ENCODE measurements at regions not wholly inside any gene's neighbourhood (a gene's known extent, or its start where the extent isn't known, plus 50 kb on each side); places are given as distances from the start of the nearest gene placed in this dataset.

DNA sequence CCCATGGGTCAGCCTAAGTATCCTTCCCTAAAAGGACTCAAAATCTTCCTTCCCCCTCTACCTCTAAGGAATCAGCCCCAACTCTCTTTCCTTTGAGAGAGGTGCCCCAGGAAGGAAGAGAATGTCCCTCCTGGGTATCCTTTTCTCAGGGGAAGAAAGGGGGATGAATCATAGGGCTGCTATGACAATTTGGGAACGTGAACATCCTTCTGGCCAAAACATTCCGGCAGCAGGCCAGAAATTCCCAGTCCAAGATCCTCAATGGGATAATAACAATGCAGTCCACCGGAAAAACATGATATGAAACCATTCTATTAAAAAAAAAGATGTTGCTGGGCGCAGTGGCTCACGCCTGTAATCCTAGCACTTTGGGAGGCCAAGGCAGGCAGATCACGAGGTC lies 50.8 kb upstream of the CACNA2D3 start:
- no peak for DNase-seq (ENCODE audit: low read depth, low spot score)
- Histone ChIP-seq H3K4me3 (ENCODE audit: low read depth in 2 of 2, low read length in 2 of 2) (no peak overlapping the region), H3K27me3 (ENCODE audit: control insufficient read depth, insufficient read depth, low read length) (no peaks in the 10 kb centered on the region), H3K9me3 (ENCODE audit: control insufficient read depth, insufficient read depth, low read depth, low read length) (no peaks in the 10 kb centered on the region), H3K4me1 (ENCODE audit: control insufficient read depth, insufficient read depth, low read length) (no peaks in the 10 kb centered on the region), H3K36me3 (ENCODE audit: control insufficient read depth, insufficient read depth, low read length) (no peaks in the 10 kb centered on the region), H3K27ac (ENCODE audit: low read length) (no peak overlapping the region)
- no TSS peak for BruUV-seq (replicated peaks)
- TF ChIP-seq SIN3A (IDR thresholded peaks at IDR 0.05; ENCODE audit: borderline replicate concordance, insufficient read depth, low read depth, low read length) (no peak), POLR2AphosphoS5 (IDR thresholded peaks at IDR 0.05; ENCODE audit: low read depth, low read length) (no peak), TCF7L2 (IDR thresholded peaks at IDR 0.05; ENCODE audit: low read depth, low read length) (no peak)
- TF ChIP-seq, protein P1, sequence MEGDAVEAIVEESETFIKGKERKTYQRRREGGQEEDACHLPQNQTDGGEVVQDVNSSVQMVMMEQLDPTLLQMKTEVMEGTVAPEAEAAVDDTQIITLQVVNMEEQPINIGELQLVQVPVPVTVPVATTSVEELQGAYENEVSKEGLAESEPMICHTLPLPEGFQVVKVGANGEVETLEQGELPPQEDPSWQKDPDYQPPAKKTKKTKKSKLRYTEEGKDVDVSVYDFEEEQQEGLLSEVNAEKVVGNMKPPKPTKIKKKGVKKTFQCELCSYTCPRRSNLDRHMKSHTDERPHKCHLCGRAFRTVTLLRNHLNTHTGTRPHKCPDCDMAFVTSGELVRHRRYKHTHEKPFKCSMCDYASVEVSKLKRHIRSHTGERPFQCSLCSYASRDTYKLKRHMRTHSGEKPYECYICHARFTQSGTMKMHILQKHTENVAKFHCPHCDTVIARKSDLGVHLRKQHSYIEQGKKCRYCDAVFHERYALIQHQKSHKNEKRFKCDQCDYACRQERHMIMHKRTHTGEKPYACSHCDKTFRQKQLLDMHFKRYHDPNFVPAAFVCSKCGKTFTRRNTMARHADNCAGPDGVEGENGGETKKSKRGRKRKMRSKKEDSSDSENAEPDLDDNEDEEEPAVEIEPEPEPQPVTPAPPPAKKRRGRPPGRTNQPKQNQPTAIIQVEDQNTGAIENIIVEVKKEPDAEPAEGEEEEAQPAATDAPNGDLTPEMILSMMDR (IDR thresholded peaks at IDR 0.05), result no peak
- TF ChIP-seq, protein P2, sequence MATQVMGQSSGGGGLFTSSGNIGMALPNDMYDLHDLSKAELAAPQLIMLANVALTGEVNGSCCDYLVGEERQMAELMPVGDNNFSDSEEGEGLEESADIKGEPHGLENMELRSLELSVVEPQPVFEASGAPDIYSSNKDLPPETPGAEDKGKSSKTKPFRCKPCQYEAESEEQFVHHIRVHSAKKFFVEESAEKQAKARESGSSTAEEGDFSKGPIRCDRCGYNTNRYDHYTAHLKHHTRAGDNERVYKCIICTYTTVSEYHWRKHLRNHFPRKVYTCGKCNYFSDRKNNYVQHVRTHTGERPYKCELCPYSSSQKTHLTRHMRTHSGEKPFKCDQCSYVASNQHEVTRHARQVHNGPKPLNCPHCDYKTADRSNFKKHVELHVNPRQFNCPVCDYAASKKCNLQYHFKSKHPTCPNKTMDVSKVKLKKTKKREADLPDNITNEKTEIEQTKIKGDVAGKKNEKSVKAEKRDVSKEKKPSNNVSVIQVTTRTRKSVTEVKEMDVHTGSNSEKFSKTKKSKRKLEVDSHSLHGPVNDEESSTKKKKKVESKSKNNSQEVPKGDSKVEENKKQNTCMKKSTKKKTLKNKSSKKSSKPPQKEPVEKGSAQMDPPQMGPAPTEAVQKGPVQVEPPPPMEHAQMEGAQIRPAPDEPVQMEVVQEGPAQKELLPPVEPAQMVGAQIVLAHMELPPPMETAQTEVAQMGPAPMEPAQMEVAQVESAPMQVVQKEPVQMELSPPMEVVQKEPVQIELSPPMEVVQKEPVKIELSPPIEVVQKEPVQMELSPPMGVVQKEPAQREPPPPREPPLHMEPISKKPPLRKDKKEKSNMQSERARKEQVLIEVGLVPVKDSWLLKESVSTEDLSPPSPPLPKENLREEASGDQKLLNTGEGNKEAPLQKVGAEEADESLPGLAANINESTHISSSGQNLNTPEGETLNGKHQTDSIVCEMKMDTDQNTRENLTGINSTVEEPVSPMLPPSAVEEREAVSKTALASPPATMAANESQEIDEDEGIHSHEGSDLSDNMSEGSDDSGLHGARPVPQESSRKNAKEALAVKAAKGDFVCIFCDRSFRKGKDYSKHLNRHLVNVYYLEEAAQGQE (IDR thresholded peaks at IDR 0.05; ENCODE audit: insufficient read depth in 1 of 2, low read depth in 2 of 2, low read length in 1 of 2), result no peak
- intact Hi-C loops (cut with micrococcal nuclease; ENCODE audit: unreplicated experiment) (no loop called here), in situ Hi-C loops (cut with HindIII; ENCODE audit: low pct_unique_long_range_greater_than_20kb, low sequenced_read_pairs) (no loop called here)
- ChIA-PET POLR2A (no interaction called here), CTCF (no interaction called here)
- no peak for ATAC-seq

DNA sequence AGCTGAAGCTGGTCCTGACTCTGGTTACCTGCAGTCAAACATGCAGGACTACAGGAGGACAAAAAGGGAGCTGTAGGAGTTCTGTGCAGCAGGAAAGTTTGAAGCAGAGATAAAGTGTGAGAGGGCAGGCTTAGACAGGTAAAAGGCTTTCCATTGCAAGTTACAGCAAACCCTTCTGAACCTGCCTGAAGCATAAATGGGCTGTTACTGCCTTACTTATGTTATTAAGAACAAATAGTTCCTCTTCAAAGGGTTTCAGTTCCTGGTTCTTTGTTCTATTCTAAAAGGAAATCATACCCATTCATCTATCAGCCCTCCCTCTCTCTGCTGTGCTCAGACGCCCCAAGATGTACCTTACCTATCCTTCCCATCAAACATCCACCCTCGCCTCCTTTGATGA lies 52.4 kb upstream of the CACNA2D3 start:
- no peak for ATAC-seq
- H3K27me3 ChIP-seq (ENCODE audit: control insufficient read depth, insufficient read depth, low read length), result no peaks in the 10 kb centered on the region

More for the DNA sequence above, 52.4 kb upstream of the CACNA2D3 start:
- intact Hi-C loops (cut with micrococcal nuclease; ENCODE audit: unreplicated experiment), result no loop called here
- BruUV-seq (replicated peaks), result no TSS peak
- ChIA-PET CTCF (no interaction called here), POLR2A (no interaction called here)
- H3K27ac ChIP-seq (ENCODE audit: low read length), result no peak overlapping the region
- no peak overlapping the region for H3K4me3 ChIP-seq (ENCODE audit: low read depth in 2 of 2, low read length in 2 of 2)
- DNase-seq (ENCODE audit: low read depth, low spot score), result no peak
- in situ Hi-C loops (cut with HindIII; ENCODE audit: low pct_unique_long_range_greater_than_20kb, low sequenced_read_pairs), result no loop called here
- no peaks in the 10 kb centered on the region for H3K36me3 ChIP-seq (ENCODE audit: control insufficient read depth, insufficient read depth, low read length)
- TF ChIP-seq POLR2AphosphoS5 (IDR thresholded peaks at IDR 0.05; ENCODE audit: low read depth, low read length) (no peak), TCF7L2 (IDR thresholded peaks at IDR 0.05; ENCODE audit: low read depth, low read length) (no peak), SIN3A (IDR thresholded peaks at IDR 0.05; ENCODE audit: borderline replicate concordance, insufficient read depth, low read depth, low read length) (no peak)
- TF ChIP-seq, protein P1 (IDR thresholded peaks at IDR 0.05), result no peak
- TF ChIP-seq, protein P2 (IDR thresholded peaks at IDR 0.05; ENCODE audit: insufficient read depth in 1 of 2, low read depth in 2 of 2, low read length in 1 of 2), result no peak
- H3K4me1 ChIP-seq (ENCODE audit: control insufficient read depth, insufficient read depth, low read length), result no peaks in the 10 kb centered on the region
- no peaks in the 10 kb centered on the region for H3K9me3 ChIP-seq (ENCODE audit: control insufficient read depth, insufficient read depth, low read depth, low read length)
